ENCODE measurements at regions not wholly inside any gene's neighbourhood (a gene's known extent, or its start where the extent isn't known, plus 50 kb on each side); places are given as distances from the start of the nearest gene placed in this dataset.

- no peak for DNase-seq
These were observed 186.9 kb upstream of the STARD13 start for GRCh38 chr13:33472446-33472845.

GRCh38 chr13:33479105-33479504 is 193.6 kb upstream of the STARD13 start:
- DNase-seq, result no peak

GRCh38 chr13:33480561-33480960 is 195.0 kb upstream of the STARD13 start:
- DNase-seq, result no peak

- DNase-seq, result no peak
These were observed 197.9 kb upstream of the STARD13 start for GRCh38 chr13:33483471-33483870.

- DNase-seq, result no peak
These were observed 199.7 kb upstream of the STARD13 start for GRCh38 chr13:33485247-33485646.

- DNase-seq, result no peak
These were observed 202.2 kb upstream of the STARD13 start for GRCh38 chr13:33487575-33488243.

GRCh38 chr13:33489563-33489962 is 204.0 kb upstream of the STARD13 start:
- no peak for DNase-seq

GRCh38 chr13:33490461-33491327 is 205.1 kb upstream of the STARD13 start:
- no peak for DNase-seq

- DNase-seq, result no peak
These were observed 208.3 kb upstream of the STARD13 start for GRCh38 chr13:33493672-33494365.

GRCh38 chr13:33494596-33495204 is 209.1 kb upstream of the STARD13 start:
- DNase-seq, result no peak

GRCh38 chr13:33496336-33496735 is 210.8 kb upstream of the STARD13 start:
- DNase-seq, result no peak

- DNase-seq, result no peak
These were observed 211.7 kb upstream of the STARD13 start for GRCh38 chr13:33497146-33497845.

- no peak for DNase-seq
These were observed 222.5 kb upstream of the STARD13 start for GRCh38 chr13:33508060-33508459.

- DNase-seq, result no peak
These were observed 224.2 kb upstream of the STARD13 start for GRCh38 chr13:33509642-33510229.

- DNase-seq, result no peak
These were observed 224.9 kb upstream of the STARD13 start for GRCh38 chr13:33510350-33510970.

GRCh38 chr13:33512880-33513554 is 227.5 kb upstream of the STARD13 start:
- no peak for DNase-seq

GRCh38 chr13:33514362-33514761 is 228.8 kb upstream of the STARD13 start:
- no peak for DNase-seq

GRCh38 chr13:33515146-33515545 is 229.6 kb upstream of the STARD13 start:
- no peak for DNase-seq

GRCh38 chr13:33518452-33518851 is 232.9 kb upstream of the STARD13 start:
- no peak for DNase-seq

GRCh38 chr13:33519561-33520467 is 234.3 kb upstream of the STARD13 start:
- DNase-seq, result no peak
